ENCODE measurements at regions not wholly inside any gene's neighbourhood (a gene's known extent, or its start where the extent isn't known, plus 50 kb on each side); places are given as distances from the start of the nearest gene placed in this dataset.
"Not testable (repeated sequence)": the region's sequence is repeated elsewhere in the genome, so short reads cannot be mapped to it uniquely, and the experiment has no call there.

DNA sequence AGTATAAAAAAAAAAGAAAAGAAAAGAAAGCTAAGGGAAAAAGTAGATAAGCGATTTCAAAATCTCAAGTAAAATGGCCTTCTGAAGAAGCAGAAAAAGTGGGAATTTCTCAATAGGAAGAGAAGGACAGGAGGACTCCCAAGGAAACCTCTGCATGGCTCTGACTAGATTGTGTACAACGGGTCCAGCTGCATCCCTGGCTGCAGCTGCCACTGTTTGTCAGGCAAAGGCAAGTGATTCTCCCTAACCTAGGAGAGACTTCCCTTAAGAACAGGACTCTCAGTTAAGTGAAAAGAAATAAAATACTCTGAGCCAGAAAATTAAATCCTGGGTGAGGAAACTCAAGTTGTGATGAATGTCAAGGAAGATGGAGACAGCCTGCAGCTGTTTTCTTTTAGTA, 298.6 kb upstream of the KIAA1217 start:
- TF ChIP-seq, protein P1, sequence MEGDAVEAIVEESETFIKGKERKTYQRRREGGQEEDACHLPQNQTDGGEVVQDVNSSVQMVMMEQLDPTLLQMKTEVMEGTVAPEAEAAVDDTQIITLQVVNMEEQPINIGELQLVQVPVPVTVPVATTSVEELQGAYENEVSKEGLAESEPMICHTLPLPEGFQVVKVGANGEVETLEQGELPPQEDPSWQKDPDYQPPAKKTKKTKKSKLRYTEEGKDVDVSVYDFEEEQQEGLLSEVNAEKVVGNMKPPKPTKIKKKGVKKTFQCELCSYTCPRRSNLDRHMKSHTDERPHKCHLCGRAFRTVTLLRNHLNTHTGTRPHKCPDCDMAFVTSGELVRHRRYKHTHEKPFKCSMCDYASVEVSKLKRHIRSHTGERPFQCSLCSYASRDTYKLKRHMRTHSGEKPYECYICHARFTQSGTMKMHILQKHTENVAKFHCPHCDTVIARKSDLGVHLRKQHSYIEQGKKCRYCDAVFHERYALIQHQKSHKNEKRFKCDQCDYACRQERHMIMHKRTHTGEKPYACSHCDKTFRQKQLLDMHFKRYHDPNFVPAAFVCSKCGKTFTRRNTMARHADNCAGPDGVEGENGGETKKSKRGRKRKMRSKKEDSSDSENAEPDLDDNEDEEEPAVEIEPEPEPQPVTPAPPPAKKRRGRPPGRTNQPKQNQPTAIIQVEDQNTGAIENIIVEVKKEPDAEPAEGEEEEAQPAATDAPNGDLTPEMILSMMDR (IDR thresholded peaks at IDR 0.05; ENCODE audit: low read depth, low read length): no peak
- H3K4me3 ChIP-seq (ENCODE audit: low read depth, low read length): no peak overlapping the region

DNA sequence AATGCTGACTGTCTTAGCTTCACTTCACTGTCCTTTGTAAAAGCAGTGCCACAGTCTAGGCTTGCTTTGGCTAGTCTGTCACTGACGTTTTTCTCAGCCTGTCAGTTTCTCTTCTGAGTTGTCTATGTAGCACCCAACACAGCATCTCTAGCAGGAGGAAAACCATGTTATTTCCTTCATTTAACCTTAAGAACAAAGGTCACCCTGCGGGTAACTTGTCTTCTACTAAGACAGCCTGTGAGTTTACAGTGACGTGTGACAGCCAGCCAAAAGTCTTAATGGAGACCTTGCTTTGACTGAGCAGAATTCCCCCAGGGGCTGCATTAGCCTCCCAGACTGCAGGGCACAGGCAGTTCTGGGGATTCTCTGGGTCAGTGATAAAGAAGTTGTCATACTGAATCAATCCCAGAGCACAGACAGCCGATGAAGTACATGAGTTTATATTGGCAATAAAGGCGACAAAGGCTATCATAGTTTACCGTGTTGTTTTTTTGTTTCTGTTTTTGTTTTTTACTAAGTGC, 296.0 kb upstream of the KIAA1217 start:
- TF ChIP-seq, protein P1 (IDR thresholded peaks at IDR 0.05; ENCODE audit: low read depth, low read length): no peak
- no peak overlapping the region for H3K4me3 ChIP-seq (ENCODE audit: low read depth, low read length)

DNA sequence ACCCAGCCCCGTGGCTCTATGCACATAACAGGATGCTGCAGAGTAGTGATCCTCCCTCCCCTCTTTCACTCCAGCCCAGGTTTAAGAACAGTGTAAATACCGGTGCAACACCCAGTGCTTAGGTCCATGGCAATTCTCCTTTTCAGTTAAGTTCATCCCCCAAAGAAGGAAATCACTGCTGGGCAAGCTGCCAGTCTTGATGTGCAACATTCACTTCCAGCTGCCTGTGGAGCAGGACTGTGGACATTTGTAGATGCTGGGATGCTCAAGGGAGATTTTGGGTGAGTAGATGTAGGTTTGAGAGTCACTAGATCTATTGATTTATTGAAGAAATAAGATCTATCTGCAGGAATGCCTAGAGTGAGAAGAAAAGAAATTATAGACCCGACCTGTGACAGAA, 294.3 kb upstream of the KIAA1217 start:
- no peak overlapping the region for H3K4me3 ChIP-seq (ENCODE audit: low read depth, low read length)
- TF ChIP-seq, protein P1 (IDR thresholded peaks at IDR 0.05; ENCODE audit: low read depth, low read length): no peak

DNA sequence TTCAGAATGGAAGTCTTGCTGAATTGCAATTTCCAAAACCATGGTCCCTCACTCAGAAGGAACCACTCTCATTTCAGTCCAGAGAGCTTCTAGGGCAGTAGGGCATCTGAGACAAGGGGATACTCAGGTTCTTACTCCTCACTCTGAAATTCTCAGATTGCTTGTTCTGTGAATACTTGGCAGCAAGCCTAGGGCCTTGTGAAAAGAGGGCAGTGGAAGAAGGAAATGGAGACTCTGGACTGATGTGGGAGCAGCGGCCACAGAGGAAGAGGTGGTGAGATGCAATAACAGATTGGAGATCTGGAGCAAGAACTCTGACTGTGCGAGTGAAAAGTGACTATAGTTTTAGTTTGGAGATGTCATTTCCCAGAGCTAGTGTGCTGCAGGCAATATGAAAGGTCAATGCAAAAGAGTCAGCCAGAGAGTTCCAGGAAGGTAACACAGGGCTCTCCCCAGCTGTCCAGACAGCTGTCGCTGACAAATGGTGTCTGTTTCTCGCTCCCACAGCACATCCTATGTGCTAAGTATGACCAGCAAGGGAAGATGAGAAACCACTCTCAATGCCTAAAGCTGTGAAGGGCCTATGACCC, 291.6 kb upstream of the KIAA1217 start:
- H3K4me3 ChIP-seq (ENCODE audit: low read depth, low read length): no peak overlapping the region
- TF ChIP-seq, protein P1 (IDR thresholded peaks at IDR 0.05; ENCODE audit: low read depth, low read length): no peak

DNA sequence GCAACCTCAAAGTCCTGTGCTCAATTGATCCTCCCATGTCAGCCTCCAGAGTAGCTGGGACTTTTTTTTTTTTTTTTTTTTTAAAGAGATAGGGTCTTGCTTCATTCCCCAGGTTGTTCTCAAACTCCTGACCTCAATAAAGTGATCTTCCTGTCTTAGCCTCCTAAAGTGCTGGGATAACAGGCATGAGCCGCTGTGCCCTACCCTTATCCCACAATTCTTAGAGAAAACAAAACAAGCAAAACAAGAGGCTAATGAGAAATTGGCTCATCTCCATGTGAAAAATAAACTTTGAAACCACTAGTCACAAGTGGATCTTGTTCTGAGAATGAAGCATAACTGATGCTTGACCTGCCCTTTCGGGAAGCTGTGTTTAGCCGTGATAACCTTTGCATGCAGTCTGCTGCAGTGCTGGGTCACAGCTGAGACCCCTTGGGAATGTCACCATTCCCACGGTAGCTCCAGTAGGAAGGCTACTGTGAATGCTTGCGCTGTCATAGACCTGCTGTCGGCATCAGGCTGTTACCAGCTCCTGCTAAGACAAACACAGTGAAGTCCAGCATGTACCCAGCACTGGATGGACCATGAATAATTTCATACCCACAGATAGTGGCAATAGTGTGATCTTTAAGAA, 290.7 kb upstream of the KIAA1217 start:
- TF ChIP-seq, protein P1 (IDR thresholded peaks at IDR 0.05; ENCODE audit: low read depth, low read length): no peak

DNA sequence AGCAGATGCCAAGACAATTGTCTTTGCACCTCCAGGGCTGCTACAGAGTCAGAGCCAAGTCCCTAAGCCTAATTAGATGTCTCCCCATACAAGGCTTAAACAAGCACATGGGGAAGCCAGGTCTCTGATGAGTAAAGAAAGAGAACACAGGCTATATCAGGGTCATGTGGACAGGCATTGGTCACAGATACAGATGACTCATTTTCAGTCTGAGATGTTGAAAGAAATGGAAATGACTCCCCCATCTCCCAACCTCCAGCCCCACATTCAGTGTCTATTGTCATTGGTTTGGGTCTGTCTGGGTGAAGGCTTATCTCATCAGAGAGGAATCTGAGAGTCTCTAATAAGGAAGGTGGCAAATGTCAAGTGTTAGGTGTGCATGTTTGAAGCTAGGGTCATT, 290.1 kb upstream of the KIAA1217 start:
- TF ChIP-seq, protein P1 (IDR thresholded peaks at IDR 0.05; ENCODE audit: low read depth, low read length): no peak

More for the DNA sequence above, 290.7 kb upstream of the KIAA1217 start:
- no peak overlapping the region for H3K4me3 ChIP-seq (ENCODE audit: low read depth, low read length)

DNA sequence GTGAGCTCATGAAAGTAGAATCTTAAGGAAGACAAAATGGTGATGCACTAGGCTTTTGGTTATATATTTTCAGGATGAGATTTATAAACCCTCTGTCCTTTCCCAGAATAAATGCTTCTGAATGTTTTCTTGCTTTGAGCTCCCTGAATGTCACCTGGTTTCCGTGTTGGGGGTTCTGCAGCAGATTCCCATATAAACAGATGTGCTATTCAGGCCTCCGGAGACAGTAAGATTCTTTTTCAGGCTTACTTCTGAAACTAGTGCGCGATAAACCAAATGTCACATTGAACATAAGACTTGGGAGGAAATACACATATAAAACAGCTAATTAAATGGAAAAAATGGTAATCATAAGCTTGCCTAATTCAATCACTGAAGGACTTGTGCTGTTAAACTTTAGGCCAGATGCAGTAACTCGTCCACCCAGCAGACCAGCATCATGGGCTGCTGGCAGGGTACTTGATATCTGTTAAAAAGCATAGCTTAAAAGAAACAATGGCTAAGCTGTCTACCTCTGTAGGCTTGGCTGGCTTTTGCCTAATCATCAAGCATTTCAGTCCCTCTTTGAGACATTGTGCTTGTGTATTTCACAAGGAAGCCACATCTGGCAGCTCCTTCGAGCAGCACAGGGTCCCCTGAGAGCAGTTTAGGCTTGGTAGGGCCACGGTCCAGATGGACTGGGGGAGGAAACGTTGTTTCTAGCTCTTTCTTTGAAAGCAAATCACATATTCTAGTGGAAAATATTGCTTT, 281.2 kb upstream of the KIAA1217 start:
- TF ChIP-seq, protein P1 (IDR thresholded peaks at IDR 0.05; ENCODE audit: low read depth, low read length): no peak
- H3K4me3 ChIP-seq (ENCODE audit: low read depth, low read length): no peak overlapping the region

More for the DNA sequence above, 290.1 kb upstream of the KIAA1217 start:
- H3K4me3 ChIP-seq (ENCODE audit: low read depth, low read length): no peak overlapping the region

DNA sequence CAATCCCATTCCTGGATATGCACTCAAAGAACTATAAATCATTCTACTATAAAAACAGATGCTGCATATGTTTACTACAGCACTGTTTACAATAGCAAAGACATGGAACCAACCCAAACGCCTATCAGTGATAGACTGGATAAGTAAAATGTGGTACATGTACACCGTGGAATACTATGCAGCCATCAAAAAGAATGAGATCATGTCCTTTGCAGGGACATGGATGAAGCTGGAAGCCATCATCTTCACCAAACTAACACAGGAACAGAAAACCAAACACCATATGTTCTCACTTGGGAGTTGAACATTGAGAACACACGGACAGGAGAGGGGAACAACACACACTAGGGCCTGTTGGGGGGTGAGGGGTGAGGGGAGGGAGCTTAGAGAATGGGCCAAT, 274.9 kb upstream of the KIAA1217 start:
- not testable (repeated sequence) for H3K4me3 ChIP-seq (ENCODE audit: low read depth, low read length)
